Astrocyte of the hippocampus (primary cell): ENCODE measurements at regions not wholly inside any gene's neighbourhood (a gene's known extent, or its start where the extent isn't known, plus 50 kb on each side); places are given as distances from the start of the nearest gene placed in this dataset.
"Not testable (repeated sequence)": the region's sequence is repeated elsewhere in the genome, so short reads cannot be mapped to it uniquely, and the experiment has no call there.

Experiments used
- DNase-seq: peaks from one replicate; pipeline ENCODE4 v3.0.0; 2011; ENCODE audit warnings: low read depth, low spot score

DNA sequence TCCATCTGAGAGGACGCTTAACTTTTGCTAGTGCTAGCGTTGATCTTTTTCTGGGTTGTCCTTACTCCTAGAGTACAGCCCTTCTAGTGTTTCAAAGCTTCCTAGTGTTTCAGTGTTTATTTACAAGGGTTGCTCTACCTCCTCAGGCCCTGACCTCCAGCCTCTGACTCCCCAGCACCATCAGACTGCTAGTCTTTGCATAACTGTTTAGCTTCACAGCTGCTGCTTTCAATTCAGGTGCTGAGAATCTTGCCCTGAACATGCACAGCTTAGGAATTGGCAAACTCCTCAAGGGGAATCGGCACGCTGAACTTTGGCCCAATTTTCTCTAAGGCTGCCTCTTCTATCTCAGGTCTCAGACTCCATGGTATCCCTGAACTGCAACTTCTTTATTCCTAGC, 52.9 kb downstream of the OR52B4 start:
- DNase-seq: not testable (repeated sequence)

DNA sequence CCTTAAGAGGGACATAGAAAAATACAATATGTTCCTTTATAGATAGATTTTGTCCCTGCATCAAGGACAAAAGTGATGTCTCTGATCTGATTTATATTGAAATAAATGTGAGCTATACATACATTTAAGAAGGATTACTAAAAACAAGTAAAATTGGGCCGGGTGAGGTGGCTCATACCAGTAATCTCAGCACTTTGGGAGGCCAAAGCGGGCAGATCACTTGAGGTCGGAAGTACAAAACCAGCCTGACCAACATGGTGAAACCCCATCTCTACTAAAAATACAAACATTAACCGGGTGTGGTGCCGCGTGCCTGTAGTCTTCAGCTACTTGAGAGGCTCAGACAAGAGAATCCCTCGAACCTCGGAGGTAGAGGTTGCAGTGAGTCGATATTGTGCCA, 91.0 kb downstream of the OR52B4 start:
- DNase-seq: not testable (repeated sequence)

DNA sequence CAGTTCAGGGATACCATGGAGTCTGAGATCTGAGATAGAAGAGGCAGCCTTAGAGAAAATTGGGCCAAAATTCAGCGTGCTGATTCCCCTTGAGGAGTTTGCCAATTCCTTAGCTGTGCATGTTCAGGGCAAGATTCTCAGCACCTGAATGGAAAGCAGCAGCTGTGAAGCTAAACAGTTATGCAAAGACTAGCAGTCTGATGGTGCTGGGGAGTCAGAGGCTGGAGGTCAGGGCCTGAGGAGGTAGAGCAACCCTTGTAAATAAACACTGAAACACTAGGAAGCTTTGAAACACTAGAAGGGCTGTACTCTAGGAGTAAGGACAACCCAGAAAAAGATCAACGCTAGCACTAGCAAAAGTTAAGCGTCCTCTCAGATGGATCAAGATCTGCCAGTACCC, 117.1 kb downstream of the OR52B4 start:
- not testable (repeated sequence) for DNase-seq

DNA sequence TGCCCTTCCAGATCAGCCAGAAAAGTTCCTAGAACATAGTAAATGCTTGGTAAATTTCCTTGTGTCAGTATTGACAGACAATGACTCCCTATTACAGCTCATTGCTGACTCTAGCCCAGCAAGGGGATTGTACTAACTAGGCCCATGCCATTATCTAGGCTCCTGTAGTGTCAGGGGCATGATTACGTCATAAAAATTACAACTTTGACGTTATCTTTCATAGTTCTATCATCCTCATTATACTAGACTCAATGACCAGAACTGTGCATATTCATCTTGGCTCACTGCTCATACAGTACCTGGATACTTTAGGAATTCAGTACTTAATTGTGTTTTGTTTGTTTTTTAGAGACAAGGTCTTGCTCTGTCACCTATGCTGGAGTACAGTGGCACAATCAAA, 118.7 kb downstream of the OR52B4 start:
- not testable (repeated sequence) for DNase-seq

DNA sequence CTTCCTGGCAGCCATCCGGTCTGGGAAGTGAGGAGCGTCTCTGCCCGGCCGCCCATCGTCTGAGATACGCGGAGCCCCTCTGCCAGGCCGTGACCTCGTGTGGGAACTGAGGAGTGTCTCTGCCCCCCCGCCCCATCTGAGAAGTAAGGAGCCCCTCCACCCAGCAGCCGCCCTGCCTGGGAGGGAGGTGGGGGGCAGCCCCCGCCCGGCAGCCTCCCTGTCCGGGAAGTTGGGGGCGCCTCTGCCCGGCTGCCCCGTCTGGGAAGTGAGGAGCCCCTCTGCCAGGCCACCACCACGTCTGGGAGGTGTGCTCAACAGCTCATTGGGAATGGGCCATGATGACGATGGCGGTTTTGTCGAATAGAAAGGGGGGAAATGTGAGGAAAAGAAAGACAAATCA, 130.4 kb downstream of the OR52B4 start:
- not testable (repeated sequence) for DNase-seq

DNA sequence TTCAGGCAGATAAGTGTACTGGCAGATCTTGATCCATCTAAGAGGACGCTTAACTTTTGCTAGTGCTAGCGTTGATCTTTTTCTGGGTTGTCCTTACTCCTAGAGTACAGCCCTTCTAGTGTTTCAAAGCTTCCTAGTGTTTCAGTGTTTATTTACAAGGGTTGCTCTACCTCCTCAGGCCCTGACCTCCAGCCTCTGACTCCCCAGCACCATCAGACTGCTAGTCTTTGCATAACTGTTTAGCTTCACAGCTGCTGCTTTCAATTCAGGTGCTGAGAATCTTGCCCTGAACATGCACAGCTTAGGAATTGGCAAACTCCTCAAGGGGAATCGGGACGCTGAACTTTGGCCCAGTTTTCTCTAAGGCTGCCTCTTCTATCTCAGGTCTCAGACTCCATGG, 124.3 kb downstream of the RRM1 start:
- DNase-seq: not testable (repeated sequence)

DNA sequence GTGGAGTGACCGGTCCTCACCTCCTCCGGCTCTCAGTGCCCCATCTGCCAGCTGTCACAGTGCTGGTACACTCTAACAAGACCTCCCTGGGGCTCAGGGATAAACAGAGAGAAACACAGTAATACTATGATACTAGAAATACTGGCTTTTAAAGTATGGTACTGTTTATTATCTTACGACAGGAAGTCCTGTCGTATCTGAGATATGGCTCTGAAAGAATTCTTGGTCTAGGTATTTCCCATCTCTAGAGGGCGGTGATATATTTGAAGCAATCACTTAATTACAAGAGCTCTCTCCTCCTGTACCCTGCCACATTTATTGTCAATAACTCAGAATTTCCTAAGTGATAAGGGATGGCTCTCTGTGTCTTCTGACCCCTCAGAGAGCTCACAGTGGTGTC, 119.1 kb downstream of the RRM1 start:
- DNase-seq: no peak

DNA sequence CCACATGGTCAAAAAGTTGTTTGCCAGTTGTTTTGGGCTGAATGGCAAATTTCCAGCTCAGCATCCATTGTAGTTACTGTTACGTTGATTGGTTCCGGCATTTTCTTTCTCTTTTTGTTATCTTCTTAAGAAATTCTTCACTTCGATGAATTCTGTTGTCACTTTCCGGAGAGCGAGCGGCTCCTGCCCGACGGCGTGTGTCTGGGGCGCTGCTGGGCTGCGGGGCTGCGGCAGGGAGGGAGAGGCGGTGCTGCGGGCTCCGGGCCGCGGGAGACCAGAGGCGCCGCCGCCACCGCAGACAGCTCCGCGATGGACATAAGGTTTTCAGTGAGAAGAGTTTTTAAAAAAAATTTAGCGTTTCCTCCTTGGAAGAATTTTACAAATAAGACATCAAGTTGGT, 117.4 kb downstream of the RRM1 start:
- DNase-seq: peak; percentile 16

DNA sequence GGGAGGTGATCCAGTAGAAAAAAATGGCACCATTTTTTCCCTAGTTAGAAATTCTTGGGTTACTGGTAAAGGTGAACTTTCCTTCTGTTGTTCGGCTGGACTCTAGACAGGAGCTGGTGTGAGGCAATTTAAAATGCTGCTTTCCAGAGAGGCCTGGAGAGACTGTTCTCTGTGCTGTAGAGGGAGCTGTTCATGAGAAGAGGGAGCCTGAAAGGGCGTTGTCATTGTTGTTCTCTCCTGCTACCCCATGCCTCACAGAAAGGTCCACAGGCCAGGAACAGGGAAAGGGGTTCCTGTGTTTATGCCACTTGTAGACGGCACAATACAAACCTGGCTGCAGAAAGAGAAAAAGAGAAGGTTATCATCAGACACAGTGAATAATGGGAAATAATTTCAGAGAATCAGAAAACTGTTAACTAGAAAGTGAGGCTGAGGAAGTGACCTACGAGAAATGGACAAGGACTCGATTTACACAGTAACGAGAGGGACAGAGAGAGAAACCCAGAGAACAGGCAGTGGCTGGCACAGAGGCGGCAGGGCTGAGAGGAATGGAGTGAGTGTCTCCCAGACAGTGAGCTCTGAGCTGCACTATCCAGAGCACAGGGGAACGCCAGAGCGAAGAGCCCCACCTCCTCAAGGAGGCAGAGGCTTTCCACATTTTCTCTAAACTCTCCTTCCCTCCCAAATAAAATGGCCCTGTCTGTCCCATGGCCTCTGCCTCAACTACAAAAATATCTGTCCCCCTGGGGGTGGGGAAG, 109.2 kb downstream of the RRM1 start:
- DNase-seq: no peak

DNA sequence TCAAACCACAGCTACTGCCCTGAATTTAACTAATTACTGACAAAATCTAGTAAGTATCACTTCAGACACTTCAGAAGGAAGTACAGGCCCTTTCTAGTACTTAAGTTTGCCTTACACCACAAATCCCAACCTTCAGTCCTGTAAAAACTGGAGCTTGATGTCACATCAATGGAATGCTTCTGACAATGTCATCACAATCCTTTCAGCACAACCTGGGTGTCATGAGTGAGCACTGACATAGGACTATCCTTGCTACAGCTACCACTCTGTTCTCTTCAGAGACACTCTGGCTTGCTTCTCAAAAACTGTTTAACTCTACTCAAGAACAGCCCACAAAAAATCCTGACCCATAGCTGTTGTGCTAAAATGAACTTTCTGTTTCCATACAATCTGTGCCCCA, 108.2 kb downstream of the RRM1 start:
- DNase-seq: no peak

DNA sequence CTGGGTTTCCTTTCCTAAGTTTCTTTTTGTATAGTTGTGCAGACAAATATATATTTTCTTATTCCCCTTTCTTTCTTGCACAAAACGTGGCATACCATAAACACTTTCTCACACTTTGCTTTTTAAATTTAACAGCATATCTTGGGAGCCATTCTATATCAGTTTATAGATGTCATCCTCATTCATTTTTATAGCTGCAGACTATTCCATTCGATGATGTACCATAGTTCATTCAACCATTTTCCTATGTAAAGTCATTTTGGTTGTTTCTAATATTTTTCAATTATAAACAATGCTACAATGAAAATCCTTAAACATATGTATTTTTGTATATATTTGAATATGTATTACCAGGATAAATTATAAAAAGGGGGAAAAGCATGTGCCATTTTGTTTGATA, 102.5 kb downstream of the RRM1 start:
- DNase-seq: no peak

DNA sequence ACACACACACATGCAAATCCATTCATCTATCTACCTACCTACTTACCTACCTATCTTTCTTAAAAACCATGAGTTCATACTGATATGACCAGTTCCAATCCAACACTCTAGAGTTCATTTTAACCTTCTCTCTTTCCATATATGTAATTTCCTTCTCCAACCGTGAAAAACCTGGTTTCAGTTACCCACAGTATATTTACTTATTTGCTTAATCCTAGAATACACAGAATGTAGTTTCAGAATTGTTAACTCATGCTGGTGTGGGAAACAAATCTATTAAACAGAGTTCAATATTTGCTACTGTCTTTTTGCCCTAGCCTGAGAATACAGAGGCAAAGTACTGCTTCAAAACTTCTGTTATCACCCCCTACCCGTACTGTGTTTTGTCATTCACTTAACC, 101.3 kb downstream of the RRM1 start:
- DNase-seq: no peak

DNA sequence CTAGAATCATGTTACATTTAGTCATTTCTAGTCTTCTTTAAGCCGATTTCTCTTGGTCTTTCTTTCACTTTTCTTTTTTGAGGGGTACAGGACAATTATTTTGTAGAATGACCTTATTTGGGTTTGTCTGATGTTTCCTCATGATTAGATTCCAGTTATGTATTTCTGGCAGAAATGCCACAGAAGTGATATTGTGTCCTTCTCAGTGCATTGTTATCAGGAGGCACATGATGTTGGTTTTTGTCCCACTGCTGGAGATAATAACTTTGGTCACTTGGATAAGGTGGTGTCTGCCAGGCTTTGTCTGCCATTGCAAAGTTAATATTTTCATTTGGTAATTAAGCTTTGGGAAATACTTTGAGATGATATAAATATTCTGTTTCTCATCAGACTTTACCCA, 100.3 kb downstream of the RRM1 start:
- no peak for DNase-seq

DNA sequence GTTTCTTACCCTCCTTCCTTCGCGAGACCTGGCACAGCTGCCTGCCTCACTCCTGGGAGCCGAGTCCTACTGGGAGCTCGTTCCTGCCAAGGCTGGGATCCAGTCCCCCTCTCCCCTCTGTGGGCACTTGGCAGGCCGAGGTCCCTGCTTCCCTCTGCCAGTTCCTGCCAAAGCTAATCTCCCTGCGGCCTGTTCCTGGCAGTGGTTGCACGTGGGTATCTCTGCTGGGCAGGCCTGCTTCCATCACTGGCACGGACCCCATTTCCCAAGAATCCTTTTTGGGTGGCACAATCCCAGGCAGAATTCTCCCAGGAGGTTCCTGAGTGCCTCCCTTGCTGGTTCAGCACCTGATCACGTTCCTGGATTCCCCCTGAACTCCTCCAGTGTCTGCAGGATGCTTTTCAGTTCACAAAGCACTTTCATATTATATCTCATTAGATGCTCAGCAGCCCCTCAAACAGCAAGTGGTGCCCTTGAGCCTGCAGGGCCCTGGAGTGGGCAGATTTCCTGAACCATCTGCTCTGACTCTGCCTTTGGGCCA, 96.5 kb downstream of the RRM1 start:
- peak; percentile 37 for DNase-seq

DNA sequence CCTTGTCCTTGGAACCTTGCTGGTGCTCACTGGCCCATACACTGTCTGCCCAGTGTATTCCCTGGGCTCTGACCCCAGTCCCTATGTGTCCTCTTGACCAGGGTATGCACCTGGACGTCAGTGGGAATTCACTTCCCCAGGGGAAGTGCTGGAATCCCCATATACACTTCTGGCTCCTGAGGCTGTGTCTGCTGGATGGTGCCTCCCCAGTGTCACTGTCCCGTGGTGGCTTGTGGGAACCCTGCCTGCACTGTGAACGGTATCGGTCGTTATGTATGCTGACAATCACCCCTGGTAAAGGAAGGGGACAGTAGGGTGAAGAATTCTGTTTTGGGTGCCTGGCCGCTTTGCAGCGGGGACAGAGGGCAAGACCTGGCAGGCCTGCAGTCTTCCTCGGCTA, 95.9 kb downstream of the RRM1 start:
- no peak for DNase-seq

DNA sequence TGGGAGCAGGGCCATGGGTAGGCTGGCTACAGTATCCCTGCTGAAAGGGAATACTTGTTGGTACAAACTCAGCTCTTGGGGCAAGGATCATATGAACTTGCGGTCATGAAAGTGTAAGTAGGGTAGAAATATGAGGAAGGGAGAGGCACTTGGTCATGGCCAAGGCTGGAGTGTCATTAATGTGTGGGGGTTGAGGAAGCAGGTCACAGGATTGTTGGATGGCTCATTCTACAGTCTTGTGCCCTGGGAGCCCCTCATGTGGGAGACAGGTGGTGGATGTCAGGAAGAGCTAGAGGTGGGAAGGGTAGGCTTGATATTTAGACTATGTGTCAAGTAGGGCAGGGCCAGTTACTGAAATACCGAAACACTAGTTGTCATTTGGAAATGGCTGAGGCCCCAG, 95.5 kb downstream of the RRM1 start:
- DNase-seq: no peak
